ENCODE measurements at regions not wholly inside any gene's neighbourhood (a gene's known extent, or its start where the extent isn't known, plus 50 kb on each side); places are given as distances from the start of the nearest gene placed in this dataset.

GRCh38 chr2:6780765-6781274, 84.9 kb downstream of the CMPK2 start:
- ATAC-seq (no peak), DNase-seq (ENCODE audit: low read depth, low spot score) (no peak)
- Histone ChIP-seq H3K4me1 (ENCODE audit: control insufficient read depth in 1 of 2, insufficient read depth in 2 of 2, low read length in 2 of 2) (no peaks in the 10 kb centered on the region), H3K27ac (ENCODE audit: low read depth, low read length) (no peak overlapping the region), H3K79me2 (ENCODE audit: insufficient read depth, low read length) (no peaks in the 10 kb centered on the region), H2AFZ (ENCODE audit: low read depth, low read length, poor library complexity, severe bottlenecking) (no peak overlapping the region), H3K9me2 (ENCODE audit: insufficient read depth) (no peaks in the 10 kb centered on the region), H3K9ac (ENCODE audit: low read length) (no peak overlapping the region), H4K20me1 (ENCODE audit: insufficient read depth) (no peaks in the 10 kb centered on the region), H3K9me3 (ENCODE audit: control insufficient read depth in 1 of 2, insufficient read depth in 1 of 2, low read depth in 1 of 2, low read length in 2 of 2) (no peaks in the 10 kb centered on the region), H3K4me2 (ENCODE audit: low read length) (no peak overlapping the region), H3K27me3 (ENCODE audit: insufficient read depth, low read length) (no peaks in the 10 kb centered on the region), H3K36me3 (ENCODE audit: control insufficient read depth in 1 of 2, insufficient read depth in 2 of 2, low read length in 2 of 2) (no peaks in the 10 kb centered on the region), H3K4me3 (replicated peaks in 1 of 2; ENCODE audit: low read depth in 1 of 2, low read length in 2 of 2) (no peak overlapping the region)
- no peak for TF ChIP-seq SRF (IDR thresholded peaks at IDR 0.05; ENCODE audit: low read depth)
- TF ChIP-seq CEBPB (IDR thresholded peaks at IDR 0.05; ENCODE audit: low read depth), result no peak
- TF ChIP-seq ZFX (IDR thresholded peaks at IDR 0.05), result no peak
- no peak for TF ChIP-seq REST (IDR thresholded peaks at IDR 0.05; ENCODE audit: low read depth)
- no peak for TF ChIP-seq SP1 (IDR thresholded peaks at IDR 0.05; ENCODE audit: low read depth)
- no peak for TF ChIP-seq CBX3 (IDR thresholded peaks at IDR 0.05; ENCODE audit: low read depth)
- TF ChIP-seq RAD21 (IDR thresholded peaks at IDR 0.05; ENCODE audit: low read depth), result no peak
- TF ChIP-seq POLR2A (IDR thresholded peaks at IDR 0.05; ENCODE audit: borderline replicate concordance, extremely low read depth, insufficient read depth, insufficient read length), result no peak
- TF ChIP-seq EGR1 (IDR thresholded peaks at IDR 0.05; ENCODE audit: low read depth), result no peak
- TF ChIP-seq ATF3 (IDR thresholded peaks at IDR 0.05), result no peak
- no peak for TF ChIP-seq ZNF274 (IDR thresholded peaks at IDR 0.05; ENCODE audit: low read depth, low read length)
- no peak for TF ChIP-seq YY1 (IDR thresholded peaks at IDR 0.05; ENCODE audit: extremely low read depth, insufficient replicate concordance, low read depth, low read length)
- ChIA-PET POLR2A (no interaction called here), CTCF (no interaction called here), RAD21 (ENCODE audit: low non-redundant PET in 1 of 2, low total read pairs in 2 of 2, uncharacterized antibody in 2 of 2, unreplicated experiment in 2 of 2) (no interaction called here)
- intact Hi-C loops (cut with micrococcal nuclease), result no loop called here
- no TSS peak for BruUV-seq (replicated peaks)

Data from HCT116 (cell line).